ENCODE measurements at regions not wholly inside any gene's neighbourhood (a gene's known extent, or its start where the extent isn't known, plus 50 kb on each side); places are given as distances from the start of the nearest gene placed in this dataset.
A peak's percentile ranks its signal among the peaks of the same experiment; 100 is the strongest.
"Not testable (repeated sequence)": the region's sequence is repeated elsewhere in the genome, so short reads cannot be mapped to it uniquely, and the experiment has no call there.

DNA sequence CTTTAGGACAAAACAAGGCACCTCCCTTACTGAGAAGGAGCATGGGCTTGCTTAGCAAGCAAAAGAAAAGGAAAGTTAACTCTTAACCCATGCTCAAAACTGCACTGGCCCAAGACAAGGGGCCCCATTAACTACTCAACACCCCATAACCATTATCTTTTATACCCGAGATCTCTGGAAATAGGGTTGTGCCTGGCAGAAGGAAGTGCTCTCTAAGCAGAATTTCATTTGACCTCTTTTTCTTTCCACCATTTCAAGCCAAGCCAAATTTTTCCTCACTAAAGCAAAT, 167.2 kb downstream of the RASEF start:
- DNase-seq (ENCODE audit: low spot score), result no peak

DNA sequence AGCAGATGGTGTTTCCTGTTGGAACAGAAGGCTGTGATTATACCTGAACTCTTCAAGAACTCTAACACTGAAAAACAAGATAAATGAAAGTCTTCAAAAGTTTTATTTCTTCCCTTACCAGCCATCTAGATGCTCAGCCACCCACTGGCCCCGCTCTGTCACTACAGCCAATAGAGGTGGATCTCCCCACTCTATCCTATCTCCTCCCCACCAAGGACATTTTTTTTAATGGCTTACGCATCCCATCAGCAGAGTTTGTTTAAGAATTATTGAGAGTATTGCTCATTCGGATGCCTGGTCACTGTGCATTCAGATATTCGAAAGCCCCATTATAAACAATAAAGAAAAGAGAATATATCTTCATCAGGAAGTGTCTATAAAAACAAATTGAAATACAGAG, 159.4 kb downstream of the RASEF start:
- DNase-seq (ENCODE audit: low spot score), result no peak

DNA sequence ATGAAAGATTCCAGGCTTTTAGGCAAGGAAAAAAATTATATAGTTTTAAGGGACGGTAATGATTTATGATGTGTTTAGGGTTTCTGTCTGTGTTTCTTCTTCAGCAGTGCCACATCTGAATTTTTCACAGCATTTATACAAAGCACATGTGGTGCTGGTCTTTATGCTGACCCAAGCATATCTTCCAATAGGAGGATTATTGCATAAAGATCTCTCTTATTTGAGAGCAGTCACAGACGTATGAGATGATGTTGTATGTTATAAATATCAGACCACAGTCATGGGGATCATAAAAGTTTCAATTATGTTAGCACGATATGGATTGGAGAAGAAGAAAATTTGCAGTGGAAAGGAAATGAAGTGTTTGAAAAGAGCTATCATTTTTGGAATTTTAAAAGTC, 150.9 kb downstream of the RASEF start:
- no peak for DNase-seq (ENCODE audit: low spot score)

DNA sequence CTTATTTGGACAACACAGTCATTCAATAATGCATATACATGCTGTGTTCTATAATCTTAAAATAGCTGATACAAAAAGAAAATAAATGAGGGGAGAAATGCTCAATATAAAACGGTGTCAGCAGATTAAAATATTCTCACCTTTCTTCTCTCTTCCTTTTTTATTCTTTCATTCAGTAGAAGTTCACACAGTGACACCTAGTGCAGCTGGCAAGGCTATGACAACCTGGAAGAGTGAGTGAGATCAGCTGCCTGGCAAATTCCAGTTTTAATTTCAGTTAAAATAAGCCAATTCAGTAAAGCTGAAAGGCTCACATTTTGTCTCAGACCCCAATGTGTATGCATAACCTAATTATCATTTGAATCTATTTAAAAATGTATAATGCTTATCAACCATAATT, 150.3 kb downstream of the RASEF start:
- no peak for DNase-seq (ENCODE audit: low spot score)

DNA sequence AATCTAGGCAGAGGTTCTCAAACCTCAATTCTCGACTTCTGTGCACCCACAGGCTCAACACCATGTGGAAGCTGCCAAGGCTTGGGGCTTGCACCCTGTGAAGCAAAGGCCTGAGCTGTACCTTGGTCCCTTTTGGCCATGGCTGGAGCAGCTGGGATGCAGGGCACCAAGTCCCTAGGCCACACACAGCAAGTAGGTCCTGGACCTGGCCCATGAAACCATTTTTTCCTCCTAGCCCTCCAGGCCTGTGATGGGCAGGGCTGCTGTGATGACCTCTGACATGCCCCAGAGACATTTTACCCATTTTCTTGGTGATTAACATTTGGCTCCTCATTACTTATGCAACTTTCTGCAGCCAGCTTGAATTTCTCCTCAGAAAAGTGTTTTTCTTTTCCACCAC, 146.7 kb downstream of the RASEF start:
- not testable (repeated sequence) for DNase-seq (ENCODE audit: low spot score)

DNA sequence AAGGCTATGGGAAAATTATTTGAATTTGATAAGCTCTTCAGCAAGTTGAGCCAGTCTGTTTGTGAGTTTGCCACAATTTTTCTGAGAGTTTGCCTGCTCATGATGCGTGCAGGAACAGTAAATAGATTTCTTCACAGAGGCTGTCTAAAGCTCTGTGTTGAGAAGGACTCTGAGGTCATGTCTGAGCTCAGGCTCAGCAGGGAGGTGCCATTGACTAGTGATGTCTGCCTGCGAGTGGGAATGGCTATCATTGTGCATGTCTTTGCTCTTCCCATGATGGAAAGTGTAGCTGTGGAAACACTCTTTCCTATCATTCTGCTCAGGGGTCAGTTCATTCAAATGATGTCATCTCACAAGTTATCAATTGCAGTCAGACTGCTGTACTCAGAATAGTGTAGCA, 142.8 kb downstream of the RASEF start:
- DNase-seq (ENCODE audit: low spot score), result no peak

DNA sequence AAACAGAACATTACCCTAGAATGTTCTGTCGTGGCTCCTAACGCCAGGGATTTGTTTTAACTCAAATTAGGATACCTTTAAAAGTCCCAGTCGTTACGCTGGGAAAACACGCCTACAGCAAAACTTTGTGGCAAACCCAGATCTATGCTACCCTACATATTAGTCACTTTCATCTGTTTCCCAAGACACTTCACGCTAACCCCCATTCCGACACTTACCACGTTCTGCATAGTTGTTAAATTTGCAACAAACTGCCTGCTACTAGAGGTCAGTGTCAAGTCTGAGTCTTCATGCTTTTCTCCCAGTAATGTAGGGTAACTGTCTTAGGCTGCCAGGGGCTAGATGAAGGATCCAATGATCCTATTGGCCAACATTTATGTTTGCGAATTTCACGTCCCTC, 140.3 kb downstream of the RASEF start:
- DNase-seq (ENCODE audit: low spot score), result no peak

DNA sequence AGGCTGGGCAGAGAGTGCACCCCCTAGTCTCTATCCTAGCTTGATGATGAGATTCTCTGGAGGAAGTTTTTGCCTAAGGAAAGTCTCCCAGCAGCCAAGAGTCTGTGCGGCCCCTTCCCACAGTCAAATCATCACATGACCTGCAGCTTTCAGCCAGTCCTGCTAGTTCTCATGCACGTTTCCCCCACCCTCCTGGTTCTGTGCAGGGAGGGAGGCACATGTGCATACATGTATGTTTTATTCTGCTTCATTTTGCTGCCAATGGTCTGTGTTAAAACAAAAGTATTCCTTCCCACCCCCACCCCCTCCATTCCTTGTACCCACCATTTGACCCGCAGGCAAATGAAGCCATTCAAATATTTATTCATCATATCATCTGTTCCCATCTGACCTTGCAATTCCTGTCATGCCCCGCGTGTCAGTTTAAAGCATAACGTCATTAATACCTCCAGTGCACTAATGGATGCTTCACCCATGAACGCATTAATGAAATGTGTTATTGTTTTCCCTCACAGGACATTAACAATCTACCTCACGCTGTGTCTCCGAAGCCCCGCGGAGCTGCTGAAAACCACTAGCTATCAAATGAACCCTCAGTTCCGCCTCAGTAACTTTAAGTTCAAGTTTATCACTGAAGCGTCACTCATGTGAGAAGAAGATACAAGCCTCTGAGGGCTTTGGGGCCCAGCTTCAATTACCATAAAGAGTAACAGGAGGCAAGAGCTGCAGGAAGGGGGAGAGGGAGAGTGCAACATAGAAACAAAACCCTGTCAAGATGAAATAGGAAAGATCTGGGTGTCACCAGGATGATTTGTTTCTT, 139.6 kb downstream of the RASEF start:
- DNase-seq (ENCODE audit: low spot score), result peak; percentile 84

DNA sequence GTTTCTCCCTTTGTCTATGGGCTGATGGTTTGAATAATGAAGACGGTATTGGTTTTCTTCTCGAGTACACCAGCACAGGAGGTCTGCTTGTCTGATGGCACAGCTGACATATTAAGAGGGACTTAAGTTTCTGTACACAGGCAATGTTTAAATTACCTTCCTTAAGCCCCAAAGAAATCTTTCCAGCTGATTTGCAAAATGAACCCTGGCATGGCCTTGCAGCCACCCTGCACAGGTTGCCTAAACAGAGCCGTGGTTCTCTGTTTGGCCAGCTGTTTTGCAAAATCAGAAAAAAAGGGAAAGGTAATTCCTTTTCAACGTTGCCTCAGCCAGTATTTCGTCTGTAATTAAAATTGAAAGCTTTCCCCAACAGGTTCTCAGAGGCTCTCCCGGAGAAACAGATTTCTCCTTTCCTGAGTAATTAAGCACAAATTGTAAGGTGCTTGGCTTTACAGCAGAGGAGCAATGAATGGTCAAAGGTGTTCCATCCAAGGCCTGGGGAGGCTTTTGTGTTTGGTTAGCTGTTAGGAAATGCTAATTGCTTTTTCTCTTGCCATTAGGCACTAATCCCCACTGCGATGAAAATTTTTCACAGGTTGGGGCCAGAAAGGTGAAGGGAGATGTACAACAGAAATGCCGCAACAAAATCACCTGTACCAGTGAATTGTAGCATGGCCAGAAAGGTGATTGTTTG, 138.9 kb downstream of the RASEF start:
- no peak for DNase-seq (ENCODE audit: low spot score)
